ENCODE measurements at regions not wholly inside any gene's neighbourhood (a gene's known extent, or its start where the extent isn't known, plus 50 kb on each side); places are given as distances from the start of the nearest gene placed in this dataset.

DNA sequence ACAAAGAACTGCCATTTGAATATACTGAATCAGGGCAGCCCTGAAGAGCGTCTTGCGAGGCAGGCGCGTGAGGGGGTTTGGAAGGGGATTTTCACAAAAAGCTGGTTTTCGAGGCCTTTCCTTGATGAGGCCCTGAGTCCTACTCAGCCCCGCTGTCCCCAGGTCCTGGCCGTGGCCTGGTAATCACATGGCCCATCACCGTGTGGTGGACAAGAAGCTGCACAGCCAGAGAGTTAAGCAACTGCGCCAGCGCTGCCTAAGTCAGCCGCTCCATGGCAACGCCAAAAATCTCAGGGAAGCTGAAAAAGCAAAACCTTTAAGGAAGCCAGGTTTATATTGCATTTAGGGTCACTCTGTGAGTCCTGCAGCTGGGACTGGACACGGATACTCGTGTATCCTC lies 341.2 kb upstream of the MYT1L start:
- TF ChIP-seq, protein P1, sequence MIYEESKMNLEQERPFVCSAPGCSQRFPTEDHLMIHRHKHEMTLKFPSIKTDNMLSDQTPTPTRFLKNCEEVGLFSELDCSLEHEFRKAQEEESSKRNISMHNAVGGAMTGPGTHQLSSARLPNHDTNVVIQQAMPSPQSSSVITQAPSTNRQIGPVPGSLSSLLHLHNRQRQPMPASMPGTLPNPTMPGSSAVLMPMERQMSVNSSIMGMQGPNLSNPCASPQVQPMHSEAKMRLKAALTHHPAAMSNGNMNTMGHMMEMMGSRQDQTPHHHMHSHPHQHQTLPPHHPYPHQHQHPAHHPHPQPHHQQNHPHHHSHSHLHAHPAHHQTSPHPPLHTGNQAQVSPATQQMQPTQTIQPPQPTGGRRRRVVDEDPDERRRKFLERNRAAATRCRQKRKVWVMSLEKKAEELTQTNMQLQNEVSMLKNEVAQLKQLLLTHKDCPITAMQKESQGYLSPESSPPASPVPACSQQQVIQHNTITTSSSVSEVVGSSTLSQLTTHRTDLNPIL (CRISPR knock-in tag; IDR thresholded peaks at IDR 0.05; ENCODE audit: low read depth) = no peak
- no peak for TF ChIP-seq ZFP3 (CRISPR knock-in tag; IDR thresholded peaks at IDR 0.05)
- TF ChIP-seq TCF4 (CRISPR knock-in tag; IDR thresholded peaks at IDR 0.05; ENCODE audit: borderline replicate concordance) = no peak
- TF ChIP-seq SNAI2 (CRISPR knock-in tag; IDR thresholded peaks at IDR 0.05) = no peak
- TF ChIP-seq, protein P2, sequence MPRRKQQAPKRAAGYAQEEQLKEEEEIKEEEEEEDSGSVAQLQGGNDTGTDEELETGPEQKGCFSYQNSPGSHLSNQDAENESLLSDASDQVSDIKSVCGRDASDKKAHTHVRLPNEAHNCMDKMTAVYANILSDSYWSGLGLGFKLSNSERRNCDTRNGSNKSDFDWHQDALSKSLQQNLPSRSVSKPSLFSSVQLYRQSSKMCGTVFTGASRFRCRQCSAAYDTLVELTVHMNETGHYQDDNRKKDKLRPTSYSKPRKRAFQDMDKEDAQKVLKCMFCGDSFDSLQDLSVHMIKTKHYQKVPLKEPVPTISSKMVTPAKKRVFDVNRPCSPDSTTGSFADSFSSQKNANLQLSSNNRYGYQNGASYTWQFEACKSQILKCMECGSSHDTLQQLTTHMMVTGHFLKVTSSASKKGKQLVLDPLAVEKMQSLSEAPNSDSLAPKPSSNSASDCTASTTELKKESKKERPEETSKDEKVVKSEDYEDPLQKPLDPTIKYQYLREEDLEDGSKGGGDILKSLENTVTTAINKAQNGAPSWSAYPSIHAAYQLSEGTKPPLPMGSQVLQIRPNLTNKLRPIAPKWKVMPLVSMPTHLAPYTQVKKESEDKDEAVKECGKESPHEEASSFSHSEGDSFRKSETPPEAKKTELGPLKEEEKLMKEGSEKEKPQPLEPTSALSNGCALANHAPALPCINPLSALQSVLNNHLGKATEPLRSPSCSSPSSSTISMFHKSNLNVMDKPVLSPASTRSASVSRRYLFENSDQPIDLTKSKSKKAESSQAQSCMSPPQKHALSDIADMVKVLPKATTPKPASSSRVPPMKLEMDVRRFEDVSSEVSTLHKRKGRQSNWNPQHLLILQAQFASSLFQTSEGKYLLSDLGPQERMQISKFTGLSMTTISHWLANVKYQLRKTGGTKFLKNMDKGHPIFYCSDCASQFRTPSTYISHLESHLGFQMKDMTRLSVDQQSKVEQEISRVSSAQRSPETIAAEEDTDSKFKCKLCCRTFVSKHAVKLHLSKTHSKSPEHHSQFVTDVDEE (CRISPR knock-in tag; IDR thresholded peaks at IDR 0.05) = no peak

Data from SK-N-SH treated with all-trans-retinoic acid at 6 μM for 48 hours (cell line).